ENCODE measurements at regions not wholly inside any gene's neighbourhood (a gene's known extent, or its start where the extent isn't known, plus 50 kb on each side); places are given as distances from the start of the nearest gene placed in this dataset.

GRCh38 chr4:66489370-66489769 is 819.1 kb upstream of the EPHA5 start:
- H2AFZ ChIP-seq (ENCODE audit: low read length) = no peak overlapping the region
- no peaks in the 10 kb centered on the region for H3F3A ChIP-seq (ENCODE audit: low read depth)
- H4K20me1 ChIP-seq (ENCODE audit: insufficient read depth, low read length, poor library complexity, severe bottlenecking) = no peaks in the 10 kb centered on the region
- no peak overlapping the region for H3K4me2 ChIP-seq (ENCODE audit: low read depth, low read length, poor library complexity, severe bottlenecking)
- H3K79me2 ChIP-seq (ENCODE audit: insufficient read depth, low read length) = no peaks in the 10 kb centered on the region
- H3K36me3 ChIP-seq (ENCODE audit: insufficient read depth, low read length) = no peaks in the 10 kb centered on the region
- H3K4me1 ChIP-seq (ENCODE audit: insufficient read depth, low read length, poor library complexity, severe bottlenecking) = no peaks in the 10 kb centered on the region
- H3K27me3 ChIP-seq (ENCODE audit: insufficient read depth, low read length, poor library complexity, severe bottlenecking) = no peaks in the 10 kb centered on the region
- no peak overlapping the region for H3K4me3 ChIP-seq (ENCODE audit: low read length, poor library complexity, severe bottlenecking)
- H3K9ac ChIP-seq (ENCODE audit: low read depth, low read length, poor library complexity, severe bottlenecking) = no peak overlapping the region
- H3K9me2 ChIP-seq (replicated peaks; ENCODE audit: low read depth, low read length) = no peaks in the 10 kb centered on the region
- TF ChIP-seq EZH2phosphoT487 (IDR thresholded peaks at IDR 0.05; ENCODE audit: borderline replicate concordance) (no peak), CTCF (conservative IDR thresholded peaks at IDR 0.05; ENCODE audit: low read length) (no peak)
- H3K9me3 ChIP-seq (ENCODE audit: insufficient read depth, low read depth, low read length) = no peaks in the 10 kb centered on the region

DNA sequence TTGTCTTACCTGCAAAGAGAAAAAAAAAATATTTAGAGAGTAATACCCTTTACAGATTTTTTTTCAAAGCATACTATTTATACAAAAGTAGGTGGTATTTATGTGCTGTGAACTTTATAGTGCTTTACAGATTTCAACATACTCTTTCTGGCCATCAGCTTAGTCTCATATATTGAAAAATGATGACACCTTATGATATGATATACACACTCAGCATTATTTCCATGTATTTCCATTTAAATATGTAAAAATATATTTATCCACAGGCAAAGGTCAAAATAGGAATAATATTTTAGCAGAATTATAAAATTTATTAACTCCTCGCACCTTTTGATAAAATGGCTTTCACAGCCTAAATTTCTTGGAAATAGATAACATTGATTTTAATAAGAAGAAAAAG is 815.8 kb upstream of the EPHA5 start:
- Histone ChIP-seq H3K4me2 (ENCODE audit: low read depth, low read length, poor library complexity, severe bottlenecking) (no peak overlapping the region), H3K9me3 (ENCODE audit: insufficient read depth, low read depth, low read length) (no peaks in the 10 kb centered on the region), H3K27me3 (ENCODE audit: insufficient read depth, low read length, poor library complexity, severe bottlenecking) (no peaks in the 10 kb centered on the region), H2AFZ (ENCODE audit: low read length) (no peak overlapping the region), H3F3A (ENCODE audit: low read depth) (no peaks in the 10 kb centered on the region), H3K4me3 (ENCODE audit: low read length, poor library complexity, severe bottlenecking) (no peak overlapping the region), H3K4me1 (ENCODE audit: insufficient read depth, low read length, poor library complexity, severe bottlenecking) (no peaks in the 10 kb centered on the region), H3K36me3 (ENCODE audit: insufficient read depth, low read length) (no peaks in the 10 kb centered on the region), H3K79me2 (ENCODE audit: insufficient read depth, low read length) (no peaks in the 10 kb centered on the region), H4K20me1 (ENCODE audit: insufficient read depth, low read length, poor library complexity, severe bottlenecking) (no peaks in the 10 kb centered on the region), H3K9ac (ENCODE audit: low read depth, low read length, poor library complexity, severe bottlenecking) (no peak overlapping the region), H3K9me2 (replicated peaks; ENCODE audit: low read depth, low read length) (no peaks in the 10 kb centered on the region)
- TF ChIP-seq EZH2phosphoT487 (IDR thresholded peaks at IDR 0.05; ENCODE audit: borderline replicate concordance) (no peak), CTCF (conservative IDR thresholded peaks at IDR 0.05; ENCODE audit: low read length) (no peak)

- Histone ChIP-seq H4K20me1 (ENCODE audit: insufficient read depth, low read length, poor library complexity, severe bottlenecking) (no peaks in the 10 kb centered on the region), H3K27me3 (ENCODE audit: insufficient read depth, low read length, poor library complexity, severe bottlenecking) (no peaks in the 10 kb centered on the region), H3K4me1 (ENCODE audit: insufficient read depth, low read length, poor library complexity, severe bottlenecking) (no peaks in the 10 kb centered on the region), H3K9me3 (ENCODE audit: insufficient read depth, low read depth, low read length) (no peaks in the 10 kb centered on the region), H3F3A (ENCODE audit: low read depth) (no peaks in the 10 kb centered on the region), H3K36me3 (ENCODE audit: insufficient read depth, low read length) (no peaks in the 10 kb centered on the region), H3K9me2 (replicated peaks; ENCODE audit: low read depth, low read length) (no peaks in the 10 kb centered on the region), H3K4me3 (ENCODE audit: low read length, poor library complexity, severe bottlenecking) (no peak overlapping the region), H3K4me2 (ENCODE audit: low read depth, low read length, poor library complexity, severe bottlenecking) (no peak overlapping the region), H3K79me2 (ENCODE audit: insufficient read depth, low read length) (no peaks in the 10 kb centered on the region), H2AFZ (ENCODE audit: low read length) (no peak overlapping the region), H3K9ac (ENCODE audit: low read depth, low read length, poor library complexity, severe bottlenecking) (no peak overlapping the region)
- TF ChIP-seq CTCF (conservative IDR thresholded peaks at IDR 0.05; ENCODE audit: low read length) (no peak), EZH2phosphoT487 (IDR thresholded peaks at IDR 0.05; ENCODE audit: borderline replicate concordance) (no peak)
Measured at GRCh38 chr4:66482186-66482585, 811.9 kb upstream of the EPHA5 start.
